ENCODE measurements at regions not wholly inside any gene's neighbourhood (a gene's known extent, or its start where the extent isn't known, plus 50 kb on each side); places are given as distances from the start of the nearest gene placed in this dataset.

DNA sequence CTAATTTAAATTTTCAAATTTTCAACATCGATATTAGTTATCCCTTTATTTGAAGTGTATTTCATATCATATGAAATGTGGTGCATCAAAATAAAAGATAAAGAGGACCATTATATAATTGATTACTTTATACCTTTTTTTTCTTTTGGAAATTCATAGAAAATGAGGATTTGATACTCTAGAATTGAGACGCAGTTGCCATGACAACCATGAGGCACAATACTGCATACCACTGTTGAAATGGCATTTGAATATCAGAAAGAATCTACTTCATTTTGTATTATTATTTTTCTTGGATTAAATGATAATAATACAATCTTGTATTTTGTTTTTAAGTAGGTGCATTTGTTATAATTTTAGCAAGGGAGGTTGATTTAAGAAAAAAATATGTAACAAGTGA lies 323.1 kb downstream of the PCDH18 start:
- no peak for DNase-seq
- TF ChIP-seq CTCF (IDR thresholded peaks at IDR 0.05) = no peak
- no peaks in the 10 kb centered on the region for H3K9me3 ChIP-seq
- H3K27ac ChIP-seq = no peak overlapping the region
- no peaks in the 10 kb centered on the region for H3K36me3 ChIP-seq
- H3K27me3 ChIP-seq = no peaks in the 10 kb centered on the region
- intact Hi-C loops (cut with DNase I) = no loop called here
- ATAC-seq = no peak
- no peaks in the 10 kb centered on the region for H3K4me1 ChIP-seq
- H3K4me3 ChIP-seq = no peak overlapping the region

DNA sequence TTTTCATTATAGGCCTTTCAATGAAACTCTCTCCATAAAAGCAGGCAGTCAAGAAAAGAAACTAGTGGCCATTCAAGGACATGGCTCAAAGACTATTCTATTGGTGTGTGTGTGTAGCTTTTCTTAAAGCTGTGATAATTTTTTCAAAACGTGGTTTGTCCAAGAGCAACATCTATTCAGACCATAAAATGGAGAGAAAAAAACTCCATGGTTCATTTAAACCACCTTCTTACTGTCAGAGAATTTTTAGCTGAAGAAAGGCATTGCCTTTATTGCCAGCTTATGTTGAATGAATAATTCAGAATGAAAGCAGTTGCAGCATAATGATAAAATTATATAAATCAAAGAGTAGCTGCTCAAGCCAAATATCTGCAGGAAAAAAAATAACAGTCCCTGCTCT lies 325.5 kb downstream of the PCDH18 start:
- DNase-seq (no peak), ATAC-seq (no peak)
- H3K36me3 ChIP-seq = no peaks in the 10 kb centered on the region
- no peak overlapping the region for H3K4me3 ChIP-seq
- intact Hi-C loops (cut with DNase I) = no loop called here
- H3K9me3 ChIP-seq = no peaks in the 10 kb centered on the region
- TF ChIP-seq CTCF (IDR thresholded peaks at IDR 0.05) = no peak
- no peak overlapping the region for H3K27ac ChIP-seq
- no peaks in the 10 kb centered on the region for H3K27me3 ChIP-seq
- no peaks in the 10 kb centered on the region for H3K4me1 ChIP-seq

DNA sequence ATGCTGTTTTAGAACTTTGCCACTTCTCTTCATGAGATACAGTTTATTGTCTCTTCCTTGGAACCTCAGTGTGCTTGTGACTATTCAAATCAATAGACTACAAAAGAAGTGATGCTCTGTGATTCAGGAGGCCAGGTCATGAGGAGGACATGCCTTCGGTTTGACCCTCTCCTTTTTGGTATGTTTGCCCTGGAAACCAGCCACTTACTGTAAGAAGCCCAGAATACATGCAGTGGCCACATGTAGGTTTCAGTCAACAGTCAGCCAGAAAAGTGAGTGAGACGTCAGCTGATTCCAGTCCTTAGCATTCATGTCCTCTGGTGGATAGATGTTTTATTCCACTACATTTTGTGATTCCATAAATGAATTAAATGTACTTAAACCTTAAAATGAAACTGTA lies 328.7 kb downstream of the PCDH18 start:
- Histone ChIP-seq H3K27me3 (no peaks in the 10 kb centered on the region), H3K9me3 (no peaks in the 10 kb centered on the region), H3K4me3 (no peak overlapping the region), H3K27ac (no peak overlapping the region), H3K4me1 (no peaks in the 10 kb centered on the region), H3K36me3 (no peaks in the 10 kb centered on the region)
- no peak for TF ChIP-seq CTCF (IDR thresholded peaks at IDR 0.05)
- DNase-seq (no peak), ATAC-seq (no peak)
- intact Hi-C loops (cut with DNase I) = no loop called here

- Histone ChIP-seq H3K27ac (no peak overlapping the region), H3K27me3 (no peaks in the 10 kb centered on the region), H3K36me3 (no peaks in the 10 kb centered on the region), H3K9me3 (no peaks in the 10 kb centered on the region), H3K4me3 (no peak overlapping the region), H3K4me1 (no peaks in the 10 kb centered on the region)
- TF ChIP-seq CTCF (IDR thresholded peaks at IDR 0.05) = no peak
- DNase-seq = no peak
- intact Hi-C loops (cut with DNase I) = no loop called here
- no peak for ATAC-seq
Measured at GRCh38 chr4:137200322-137200721, 332.0 kb downstream of the PCDH18 start.

- intact Hi-C loops (cut with DNase I) = no loop called here
- H3K27me3 ChIP-seq = no peaks in the 10 kb centered on the region
- ATAC-seq (no peak), DNase-seq (no peak)
- H3K4me1 ChIP-seq = no peaks in the 10 kb centered on the region
- H3K36me3 ChIP-seq = no peaks in the 10 kb centered on the region
- H3K27ac ChIP-seq = no peak overlapping the region
- no peak overlapping the region for H3K4me3 ChIP-seq
- TF ChIP-seq CTCF (IDR thresholded peaks at IDR 0.05) = no peak
- H3K9me3 ChIP-seq = no peaks in the 10 kb centered on the region
Measured at GRCh38 chr4:137198791-137199190, 333.5 kb downstream of the PCDH18 start.

DNA sequence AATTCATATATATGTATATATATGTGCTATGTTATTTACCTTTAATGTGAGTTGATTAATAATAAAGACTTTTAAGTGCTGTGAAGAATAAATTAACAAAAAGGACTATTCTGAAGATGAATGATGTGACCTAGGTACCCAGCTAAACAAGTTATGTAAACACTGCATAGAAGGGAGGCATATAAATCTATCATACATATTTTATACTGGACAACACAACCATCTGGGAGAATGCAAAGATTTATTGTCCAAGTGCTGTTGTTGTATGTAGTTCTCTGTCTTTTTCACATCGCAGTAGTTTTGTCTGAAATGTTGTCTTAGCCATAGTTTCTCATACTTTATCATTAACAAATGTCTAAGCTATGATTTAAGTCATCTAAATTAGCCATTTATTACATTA lies 337.6 kb downstream of the PCDH18 start:
- no peak for DNase-seq
- intact Hi-C loops (cut with DNase I) = no loop called here
- no peak for TF ChIP-seq CTCF (IDR thresholded peaks at IDR 0.05)
- Histone ChIP-seq H3K4me3 (no peak overlapping the region), H3K4me1 (no peaks in the 10 kb centered on the region), H3K27ac (no peak overlapping the region), H3K27me3 (no peaks in the 10 kb centered on the region), H3K36me3 (no peaks in the 10 kb centered on the region), H3K9me3 (no peaks in the 10 kb centered on the region)
- no peak for ATAC-seq

Measured in upper lobe of right lung (tissue), 1 donor.